ENCODE measurements at regions not wholly inside any gene's neighbourhood (a gene's known extent, or its start where the extent isn't known, plus 50 kb on each side); places are given as distances from the start of the nearest gene placed in this dataset.
"Not testable (repeated sequence)": the region's sequence is repeated elsewhere in the genome, so short reads cannot be mapped to it uniquely, and the experiment has no call there.

GRCh38 chr2:138081225-138082073 is 117.2 kb downstream of the HNMT start:
- DNase-seq (ENCODE audit: low read depth) = peak; percentile 72
- TF ChIP-seq, protein P1, sequence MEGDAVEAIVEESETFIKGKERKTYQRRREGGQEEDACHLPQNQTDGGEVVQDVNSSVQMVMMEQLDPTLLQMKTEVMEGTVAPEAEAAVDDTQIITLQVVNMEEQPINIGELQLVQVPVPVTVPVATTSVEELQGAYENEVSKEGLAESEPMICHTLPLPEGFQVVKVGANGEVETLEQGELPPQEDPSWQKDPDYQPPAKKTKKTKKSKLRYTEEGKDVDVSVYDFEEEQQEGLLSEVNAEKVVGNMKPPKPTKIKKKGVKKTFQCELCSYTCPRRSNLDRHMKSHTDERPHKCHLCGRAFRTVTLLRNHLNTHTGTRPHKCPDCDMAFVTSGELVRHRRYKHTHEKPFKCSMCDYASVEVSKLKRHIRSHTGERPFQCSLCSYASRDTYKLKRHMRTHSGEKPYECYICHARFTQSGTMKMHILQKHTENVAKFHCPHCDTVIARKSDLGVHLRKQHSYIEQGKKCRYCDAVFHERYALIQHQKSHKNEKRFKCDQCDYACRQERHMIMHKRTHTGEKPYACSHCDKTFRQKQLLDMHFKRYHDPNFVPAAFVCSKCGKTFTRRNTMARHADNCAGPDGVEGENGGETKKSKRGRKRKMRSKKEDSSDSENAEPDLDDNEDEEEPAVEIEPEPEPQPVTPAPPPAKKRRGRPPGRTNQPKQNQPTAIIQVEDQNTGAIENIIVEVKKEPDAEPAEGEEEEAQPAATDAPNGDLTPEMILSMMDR (conservative IDR thresholded peaks at IDR 0.05; ENCODE audit: low read depth, low read length) = no peak
- no peak overlapping the region for H3K4me3 ChIP-seq (ENCODE audit: low read depth, low read length)

GRCh38 chr2:138084206-138084605 is 119.9 kb downstream of the HNMT start:
- DNase-seq (ENCODE audit: low read depth) = peak; percentile 56
- TF ChIP-seq, protein P1 (conservative IDR thresholded peaks at IDR 0.05; ENCODE audit: low read depth, low read length) = no peak

GRCh38 chr2:138085441-138085840 is 121.2 kb downstream of the HNMT start:
- not testable (repeated sequence) for H3K4me3 ChIP-seq (ENCODE audit: low read depth, low read length); DNase-seq (ENCODE audit: low read depth)

More at GRCh38 chr2:138084206-138084605, 119.9 kb downstream of the HNMT start:
- no peak overlapping the region for H3K4me3 ChIP-seq (ENCODE audit: low read depth, low read length)

- H3K4me3 ChIP-seq (ENCODE audit: low read depth, low read length) = no peak overlapping the region
- DNase-seq (ENCODE audit: low read depth) = no peak
- TF ChIP-seq, protein P1 (conservative IDR thresholded peaks at IDR 0.05; ENCODE audit: low read depth, low read length) = no peak
Measured at GRCh38 chr2:138086576-138086975, 122.3 kb downstream of the HNMT start.

GRCh38 chr2:138087751-138088593 is 123.7 kb downstream of the HNMT start:
- no peak overlapping the region for H3K4me3 ChIP-seq (ENCODE audit: low read depth, low read length)
- TF ChIP-seq, protein P1 (conservative IDR thresholded peaks at IDR 0.05; ENCODE audit: low read depth, low read length) = no peak
- no peak for DNase-seq (ENCODE audit: low read depth)

DNA sequence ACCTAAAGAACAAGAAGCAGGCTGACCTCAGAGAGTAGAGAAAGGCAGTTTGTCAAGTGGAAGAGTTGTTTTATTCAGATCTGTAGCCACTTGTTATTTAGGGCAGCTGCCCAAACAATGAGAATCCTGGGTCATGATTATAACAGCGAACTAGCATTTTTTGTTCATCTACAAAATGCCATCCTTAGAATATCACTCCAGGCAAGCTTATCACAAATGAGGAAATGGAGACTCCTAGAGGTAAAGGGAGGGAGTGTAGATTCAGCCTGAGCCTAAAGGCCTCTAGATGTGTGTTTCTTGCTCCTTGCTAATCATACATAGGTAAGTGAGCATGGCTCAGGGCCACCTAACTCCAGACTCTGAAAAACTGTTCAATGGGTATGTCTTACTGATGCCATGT is 126.1 kb downstream of the HNMT start:
- H3K4me3 ChIP-seq (ENCODE audit: low read depth, low read length) = no peak overlapping the region
- TF ChIP-seq, protein P1 (conservative IDR thresholded peaks at IDR 0.05; ENCODE audit: low read depth, low read length) = peak; percentile 91
- DNase-seq (ENCODE audit: low read depth) = no peak

GRCh38 chr2:138093455-138093854 is 129.2 kb downstream of the HNMT start:
- DNase-seq (ENCODE audit: low read depth) = no peak
- TF ChIP-seq, protein P1 (conservative IDR thresholded peaks at IDR 0.05; ENCODE audit: low read depth, low read length) = no peak
- H3K4me3 ChIP-seq (ENCODE audit: low read depth, low read length) = no peak overlapping the region

Measured in epithelial cell of proximal tubule (primary cell).